ENCODE measurements at regions not wholly inside any gene's neighbourhood (a gene's known extent, or its start where the extent isn't known, plus 50 kb on each side); places are given as distances from the start of the nearest gene placed in this dataset.

DNA sequence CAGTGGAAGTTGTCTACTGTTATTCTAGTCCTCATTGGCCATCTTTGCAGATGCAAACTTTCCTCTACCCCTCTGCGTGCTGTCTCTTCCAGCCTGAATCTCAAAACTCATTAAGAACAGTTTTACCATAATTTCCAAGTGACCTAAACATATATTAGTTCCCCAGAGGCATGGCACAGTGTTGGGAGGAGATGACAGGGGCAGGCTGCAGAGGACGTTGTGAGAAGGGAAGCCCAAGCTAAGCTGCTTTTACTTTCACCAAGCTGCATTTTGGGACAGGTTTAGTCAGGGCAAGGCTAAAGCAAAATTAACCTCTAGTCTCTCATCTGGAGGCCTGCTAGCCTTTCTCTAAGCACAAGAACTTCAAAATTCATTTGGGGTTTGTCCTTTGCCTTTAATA is 318.6 kb upstream of the SATB1 start:
- H3K4me1 ChIP-seq = no peaks in the 10 kb centered on the region
- H3K4me3 ChIP-seq = no peak overlapping the region
- intact Hi-C loops (cut with DNase I) = no loop called here
- no peak overlapping the region for H3K27ac ChIP-seq
- DNase-seq (ENCODE audit: extremely low spot score in 2 of 2) = no peak
- H3K27me3 ChIP-seq = no peaks in the 10 kb centered on the region
- H3K9me3 ChIP-seq = no peaks in the 10 kb centered on the region
- no peaks in the 10 kb centered on the region for H3K36me3 ChIP-seq
- TF ChIP-seq POLR2AphosphoS5 (IDR thresholded peaks at IDR 0.05; ENCODE audit: insufficient read depth in 1 of 2, low read depth in 1 of 2) (no peak), POLR2A (IDR thresholded peaks at IDR 0.05) (no peak)
- TF ChIP-seq, protein P1, sequence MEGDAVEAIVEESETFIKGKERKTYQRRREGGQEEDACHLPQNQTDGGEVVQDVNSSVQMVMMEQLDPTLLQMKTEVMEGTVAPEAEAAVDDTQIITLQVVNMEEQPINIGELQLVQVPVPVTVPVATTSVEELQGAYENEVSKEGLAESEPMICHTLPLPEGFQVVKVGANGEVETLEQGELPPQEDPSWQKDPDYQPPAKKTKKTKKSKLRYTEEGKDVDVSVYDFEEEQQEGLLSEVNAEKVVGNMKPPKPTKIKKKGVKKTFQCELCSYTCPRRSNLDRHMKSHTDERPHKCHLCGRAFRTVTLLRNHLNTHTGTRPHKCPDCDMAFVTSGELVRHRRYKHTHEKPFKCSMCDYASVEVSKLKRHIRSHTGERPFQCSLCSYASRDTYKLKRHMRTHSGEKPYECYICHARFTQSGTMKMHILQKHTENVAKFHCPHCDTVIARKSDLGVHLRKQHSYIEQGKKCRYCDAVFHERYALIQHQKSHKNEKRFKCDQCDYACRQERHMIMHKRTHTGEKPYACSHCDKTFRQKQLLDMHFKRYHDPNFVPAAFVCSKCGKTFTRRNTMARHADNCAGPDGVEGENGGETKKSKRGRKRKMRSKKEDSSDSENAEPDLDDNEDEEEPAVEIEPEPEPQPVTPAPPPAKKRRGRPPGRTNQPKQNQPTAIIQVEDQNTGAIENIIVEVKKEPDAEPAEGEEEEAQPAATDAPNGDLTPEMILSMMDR (IDR thresholded peaks at IDR 0.05) = no peak

DNA sequence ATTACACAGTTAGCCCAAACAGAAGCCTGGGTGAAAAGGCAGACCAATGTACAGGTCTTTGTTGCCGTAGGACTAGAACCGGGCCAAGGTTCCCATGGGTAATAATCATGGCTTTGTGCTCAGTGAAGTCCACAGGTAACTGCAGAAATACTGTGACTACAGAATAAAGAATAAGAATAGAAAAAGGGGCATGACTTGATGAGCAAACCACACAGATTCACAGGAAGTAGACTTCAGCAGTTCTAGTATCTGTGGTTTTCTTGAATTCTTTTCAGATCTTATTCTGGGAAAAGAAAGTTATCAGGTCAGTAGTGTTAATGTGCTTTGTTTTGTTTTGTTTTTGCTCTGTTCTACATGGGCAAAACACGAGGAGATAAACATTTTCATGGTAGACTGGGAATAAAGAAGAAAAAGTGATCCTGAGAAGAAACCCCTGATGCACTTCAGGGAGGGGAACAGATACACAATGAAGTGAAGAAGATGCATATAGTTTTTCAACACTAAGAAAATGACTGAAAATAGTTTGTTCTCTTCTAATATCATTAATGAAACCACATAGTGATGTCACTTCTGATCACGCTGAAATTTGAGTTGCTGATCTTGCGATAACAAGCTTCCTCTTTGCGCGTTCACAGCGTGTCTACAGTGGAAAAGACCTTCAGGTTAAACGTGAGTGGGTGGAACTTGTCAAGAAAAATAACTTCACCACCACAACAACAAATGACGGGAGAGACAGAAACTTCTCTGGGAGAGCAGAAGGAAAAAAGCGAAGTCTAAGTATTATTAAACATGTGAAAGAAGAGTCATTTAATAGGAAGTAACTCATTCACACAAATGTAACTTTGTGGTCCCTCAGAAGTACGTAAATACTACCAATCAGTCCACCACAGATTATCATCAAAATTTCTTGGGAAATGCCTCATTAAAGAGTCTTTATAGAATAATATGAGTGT is 315.8 kb upstream of the SATB1 start:
- H3K27ac ChIP-seq = no peak overlapping the region
- no peaks in the 10 kb centered on the region for H3K4me1 ChIP-seq
- DNase-seq (ENCODE audit: extremely low spot score in 2 of 2) = no peak
- H3K27me3 ChIP-seq = no peaks in the 10 kb centered on the region
- H3K9me3 ChIP-seq = no peaks in the 10 kb centered on the region
- H3K36me3 ChIP-seq = no peaks in the 10 kb centered on the region
- intact Hi-C loops (cut with DNase I) = no loop called here
- no peak overlapping the region for H3K4me3 ChIP-seq
- TF ChIP-seq POLR2A (IDR thresholded peaks at IDR 0.05) (no peak), POLR2AphosphoS5 (IDR thresholded peaks at IDR 0.05; ENCODE audit: insufficient read depth in 1 of 2, low read depth in 1 of 2) (no peak)
- TF ChIP-seq, protein P1 (IDR thresholded peaks at IDR 0.05) = no peak

DNA sequence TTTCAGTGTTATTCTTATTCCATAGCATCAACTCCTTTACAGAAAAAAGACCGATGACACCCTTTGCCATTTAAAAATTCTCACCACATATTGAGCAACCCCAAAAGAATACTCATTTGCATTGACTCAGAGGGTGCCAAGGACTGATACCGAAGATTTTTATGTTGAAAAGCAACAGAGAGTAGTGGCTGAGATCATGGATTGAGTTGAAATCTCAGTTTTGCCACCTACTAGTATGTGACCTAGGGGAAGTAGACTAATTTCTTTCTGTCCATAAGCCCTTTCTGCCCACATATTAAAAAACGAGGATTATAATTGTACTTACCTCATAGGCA is 313.9 kb upstream of the SATB1 start:
- intact Hi-C loops (cut with DNase I) = no loop called here
- Histone ChIP-seq H3K27me3 (no peaks in the 10 kb centered on the region), H3K27ac (no peak overlapping the region), H3K9me3 (no peaks in the 10 kb centered on the region), H3K36me3 (no peaks in the 10 kb centered on the region), H3K4me3 (no peak overlapping the region), H3K4me1 (no peaks in the 10 kb centered on the region)
- no peak for DNase-seq (ENCODE audit: extremely low spot score in 2 of 2)
- TF ChIP-seq POLR2A (IDR thresholded peaks at IDR 0.05) = no peak
- TF ChIP-seq, protein P1 (IDR thresholded peaks at IDR 0.05) = no peak
- no peak for TF ChIP-seq POLR2AphosphoS5 (IDR thresholded peaks at IDR 0.05; ENCODE audit: insufficient read depth in 1 of 2, low read depth in 1 of 2)

DNA sequence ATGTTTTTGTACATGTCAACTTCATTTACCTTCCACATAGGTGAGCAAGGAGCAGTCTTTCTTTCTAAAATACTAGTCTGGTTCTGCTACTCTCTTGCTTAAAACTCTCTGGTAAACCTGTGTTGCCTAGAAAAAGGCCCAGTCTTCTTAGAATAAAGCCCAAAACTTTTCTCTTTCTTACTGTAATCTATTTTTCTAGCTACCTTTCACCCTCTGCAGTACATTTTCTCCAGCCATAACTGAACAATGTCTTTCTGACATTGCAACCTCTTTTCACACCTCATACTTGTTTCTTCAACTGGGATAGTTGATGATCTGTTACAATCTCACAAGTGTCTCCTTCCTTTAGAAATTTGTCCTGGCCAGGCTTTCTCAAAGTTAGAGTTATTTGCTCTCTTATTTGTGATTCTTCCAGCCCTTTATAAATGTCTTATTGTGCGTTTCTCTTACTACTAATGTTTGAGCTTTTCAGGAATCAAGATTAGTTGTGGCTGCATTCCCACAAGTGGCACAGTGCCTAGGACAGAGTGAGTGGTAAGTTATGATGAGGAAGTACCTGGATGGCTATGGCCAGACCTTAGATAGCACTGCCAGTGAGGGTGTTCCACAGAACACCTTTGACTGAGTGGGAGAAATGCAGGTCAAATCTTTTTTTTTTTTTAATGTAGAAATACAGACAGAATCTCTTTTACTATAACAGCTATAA is 313.4 kb upstream of the SATB1 start:
- intact Hi-C loops (cut with DNase I) = no loop called here
- TF ChIP-seq, protein P1 (IDR thresholded peaks at IDR 0.05) = no peak
- TF ChIP-seq POLR2AphosphoS5 (IDR thresholded peaks at IDR 0.05; ENCODE audit: insufficient read depth in 1 of 2, low read depth in 1 of 2) (no peak), POLR2A (IDR thresholded peaks at IDR 0.05) (no peak)

DNA sequence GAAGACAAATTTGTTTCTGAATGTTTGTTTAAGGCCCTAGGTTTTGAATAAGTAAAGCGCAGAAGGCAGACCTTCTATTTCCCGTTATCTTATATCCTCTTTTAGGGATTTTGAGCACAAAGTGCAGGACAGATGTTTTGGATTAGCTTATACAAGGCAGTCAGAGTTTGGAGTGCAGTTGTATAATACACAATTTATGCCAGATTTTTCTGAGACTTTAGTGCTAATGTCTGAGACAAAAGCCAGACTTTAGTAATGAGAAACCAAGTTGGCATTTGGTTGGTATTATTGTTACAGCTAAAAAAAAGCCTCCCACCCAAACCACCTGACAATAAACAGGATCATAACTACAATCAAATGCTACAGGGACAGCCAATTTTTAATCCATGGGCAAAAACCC is 309.9 kb upstream of the SATB1 start:
- Histone ChIP-seq H3K4me3 (no peak overlapping the region), H3K27me3 (no peaks in the 10 kb centered on the region), H3K4me1 (no peaks in the 10 kb centered on the region), H3K9me3 (no peaks in the 10 kb centered on the region), H3K36me3 (no peaks in the 10 kb centered on the region), H3K27ac (no peak overlapping the region)
- intact Hi-C loops (cut with DNase I) = no loop called here
- DNase-seq (ENCODE audit: extremely low spot score in 2 of 2) = no peak
- TF ChIP-seq POLR2AphosphoS5 (IDR thresholded peaks at IDR 0.05; ENCODE audit: insufficient read depth in 1 of 2, low read depth in 1 of 2) = no peak
- no peak for TF ChIP-seq POLR2A (IDR thresholded peaks at IDR 0.05)
- TF ChIP-seq, protein P1 (IDR thresholded peaks at IDR 0.05) = no peak

More for the DNA sequence above, 313.4 kb upstream of the SATB1 start:
- DNase-seq (ENCODE audit: extremely low spot score in 2 of 2) = no peak
- Histone ChIP-seq H3K36me3 (no peaks in the 10 kb centered on the region), H3K27ac (no peak overlapping the region), H3K9me3 (no peaks in the 10 kb centered on the region), H3K4me3 (no peak overlapping the region), H3K27me3 (no peaks in the 10 kb centered on the region), H3K4me1 (no peaks in the 10 kb centered on the region)

Data from vagina (tissue), 2 donors.